Embryonic facial prominence (tissue), 1 donor: ENCODE measurements at regions not wholly inside any gene's neighbourhood (a gene's known extent, or its start where the extent isn't known, plus 50 kb on each side); places are given as distances from the start of the nearest gene placed in this dataset.
"Not testable (repeated sequence)": the region's sequence is repeated elsewhere in the genome, so short reads cannot be mapped to it uniquely, and the experiment has no call there.

Experiments
- DNase-seq: peaks from one replicate; pipeline ENCODE4 v3.0.0-alpha.2; 2016; ENCODE audit errors: extremely low spot score

DNA sequence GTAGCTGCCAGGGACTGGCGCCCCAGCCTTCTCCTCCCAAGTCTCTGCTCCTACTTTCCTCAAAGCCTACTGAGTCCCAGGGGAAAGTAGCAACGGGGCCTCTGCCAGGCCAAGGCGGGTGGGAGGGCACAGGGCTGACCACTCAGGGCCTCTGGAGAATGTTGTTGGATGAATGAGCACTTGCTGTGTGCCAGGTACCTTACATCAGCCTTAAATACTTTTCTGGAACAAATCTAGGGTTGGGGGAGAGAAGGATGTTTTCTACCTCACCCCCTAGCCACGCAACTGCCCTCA is 119.3 kb upstream of the ZBTB40 start:
- DNase-seq, result no peak

DNA sequence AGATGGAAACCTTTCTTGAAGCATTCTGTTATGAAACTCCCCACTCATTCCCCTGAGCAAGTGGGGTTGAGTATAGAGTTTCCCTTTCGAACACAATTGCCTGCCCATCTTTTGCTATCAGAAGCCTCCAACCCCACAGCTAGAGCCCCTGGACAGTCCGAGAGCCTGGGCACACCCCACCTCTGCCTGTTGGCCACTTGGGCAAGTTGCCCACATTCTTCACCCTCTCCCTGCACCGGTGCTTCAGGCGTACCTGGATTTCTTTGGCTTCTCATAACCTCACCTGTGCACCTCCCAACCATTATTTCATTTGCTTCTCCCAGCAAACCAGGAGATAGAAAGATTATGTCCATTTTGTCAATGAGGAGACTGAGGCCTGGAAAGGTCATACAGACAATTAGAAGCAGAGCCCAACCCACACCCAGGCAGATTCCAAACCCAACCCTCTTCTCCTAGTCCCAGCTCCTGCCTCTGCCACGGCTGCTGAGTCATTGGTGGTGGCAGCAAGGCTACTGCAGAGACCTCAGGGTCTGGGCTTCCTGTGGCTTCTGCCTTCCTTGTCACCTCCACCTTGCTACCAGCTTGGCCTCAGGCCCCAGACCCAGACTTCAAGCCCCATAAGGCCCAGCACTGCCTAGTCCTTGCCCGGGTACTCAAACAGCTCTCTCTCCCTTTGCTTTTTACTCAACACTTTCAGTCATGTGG is 118.7 kb upstream of the ZBTB40 start:
- DNase-seq, result no peak

DNA sequence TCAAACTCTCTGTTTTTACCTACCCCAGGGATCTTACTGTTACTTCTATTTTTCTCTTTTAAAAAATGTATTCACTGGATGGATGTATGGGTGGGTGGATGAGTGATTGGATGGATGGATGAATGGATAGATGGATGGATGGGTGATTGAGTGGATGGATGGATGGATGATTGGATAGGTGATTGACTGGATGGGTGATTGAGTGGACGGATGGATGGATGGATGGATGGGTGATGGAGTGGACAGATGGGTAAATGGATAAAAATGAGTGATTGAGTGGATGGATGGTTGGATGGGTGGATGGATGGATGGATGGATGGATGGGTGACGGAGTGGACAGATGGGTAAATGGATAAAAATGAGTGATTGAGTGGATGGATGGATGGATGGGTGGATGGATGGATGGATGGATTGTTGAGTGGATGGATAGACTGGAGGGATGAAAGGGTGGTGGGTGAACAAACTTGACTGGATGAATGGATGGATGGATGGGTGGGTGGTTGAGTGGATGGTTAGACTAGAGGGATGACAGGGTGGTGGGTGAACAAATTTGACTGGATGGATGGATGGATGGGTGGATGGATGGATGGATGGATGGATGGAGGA is 118.0 kb upstream of the ZBTB40 start:
- no peak for DNase-seq

GRCh38 chr1:22334860-22335550 is 116.6 kb upstream of the ZBTB40 start:
- DNase-seq, result no peak

DNA sequence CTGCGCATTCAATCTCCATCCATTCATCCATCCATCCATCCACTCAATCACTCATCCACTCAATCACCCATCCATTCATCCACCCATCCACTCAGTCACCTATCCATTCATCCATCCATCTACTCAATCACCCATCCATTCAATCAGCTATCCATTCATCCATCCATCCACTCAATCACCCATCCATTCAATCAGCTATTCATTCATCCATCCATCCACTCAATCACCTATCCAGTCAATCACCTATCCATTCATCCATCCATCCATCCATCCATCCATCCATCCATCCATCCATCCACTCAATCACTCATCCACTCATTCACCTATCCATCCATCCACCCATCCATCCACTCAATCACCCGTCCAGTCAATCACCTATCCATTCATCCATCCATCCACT is 115.4 kb upstream of the ZBTB40 start:
- not testable (repeated sequence) for DNase-seq

GRCh38 chr1:22336696-22337545 is 114.7 kb upstream of the ZBTB40 start:
- not testable (repeated sequence) for DNase-seq

DNA sequence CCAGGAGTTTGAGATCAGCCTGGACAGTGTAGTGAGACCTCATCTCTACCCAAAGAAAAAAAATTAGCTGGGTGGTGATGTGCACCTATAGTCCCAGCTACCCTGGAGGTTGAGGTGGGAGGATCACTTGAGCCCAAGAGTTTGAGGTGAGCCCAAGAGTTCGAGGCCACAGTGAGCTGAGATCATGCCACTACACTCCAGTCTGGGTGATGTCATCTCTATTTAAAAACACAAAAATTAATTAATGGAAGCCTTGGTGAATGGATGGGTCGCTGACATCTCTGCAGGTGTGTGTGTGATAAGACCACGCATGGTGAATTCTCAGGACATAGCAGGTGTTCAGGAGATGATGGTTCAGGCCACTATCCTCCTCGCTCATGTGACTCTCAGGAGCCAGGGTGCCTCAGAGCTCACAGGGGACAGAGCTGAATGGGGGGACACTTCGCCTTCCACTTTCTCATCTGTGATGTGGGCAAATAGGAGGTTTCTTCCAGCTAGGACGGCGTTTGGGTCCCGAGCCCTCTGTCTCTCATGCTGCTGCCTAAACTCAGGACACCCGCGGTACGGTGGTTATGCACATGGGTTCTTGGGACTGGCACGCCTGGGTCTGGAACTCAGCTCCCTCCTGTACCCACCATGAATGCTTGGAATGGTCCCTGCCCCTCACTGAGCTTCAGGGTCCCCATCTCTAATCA is 113.4 kb upstream of the ZBTB40 start:
- DNase-seq, result no peak

GRCh38 chr1:22339237-22339636 is 112.4 kb upstream of the ZBTB40 start:
- no peak for DNase-seq

- DNase-seq, result no peak
Observed at GRCh38 chr1:22340066-22340465, 111.6 kb upstream of the ZBTB40 start.

GRCh38 chr1:22340873-22341272 is 110.8 kb upstream of the ZBTB40 start:
- no peak for DNase-seq

DNA sequence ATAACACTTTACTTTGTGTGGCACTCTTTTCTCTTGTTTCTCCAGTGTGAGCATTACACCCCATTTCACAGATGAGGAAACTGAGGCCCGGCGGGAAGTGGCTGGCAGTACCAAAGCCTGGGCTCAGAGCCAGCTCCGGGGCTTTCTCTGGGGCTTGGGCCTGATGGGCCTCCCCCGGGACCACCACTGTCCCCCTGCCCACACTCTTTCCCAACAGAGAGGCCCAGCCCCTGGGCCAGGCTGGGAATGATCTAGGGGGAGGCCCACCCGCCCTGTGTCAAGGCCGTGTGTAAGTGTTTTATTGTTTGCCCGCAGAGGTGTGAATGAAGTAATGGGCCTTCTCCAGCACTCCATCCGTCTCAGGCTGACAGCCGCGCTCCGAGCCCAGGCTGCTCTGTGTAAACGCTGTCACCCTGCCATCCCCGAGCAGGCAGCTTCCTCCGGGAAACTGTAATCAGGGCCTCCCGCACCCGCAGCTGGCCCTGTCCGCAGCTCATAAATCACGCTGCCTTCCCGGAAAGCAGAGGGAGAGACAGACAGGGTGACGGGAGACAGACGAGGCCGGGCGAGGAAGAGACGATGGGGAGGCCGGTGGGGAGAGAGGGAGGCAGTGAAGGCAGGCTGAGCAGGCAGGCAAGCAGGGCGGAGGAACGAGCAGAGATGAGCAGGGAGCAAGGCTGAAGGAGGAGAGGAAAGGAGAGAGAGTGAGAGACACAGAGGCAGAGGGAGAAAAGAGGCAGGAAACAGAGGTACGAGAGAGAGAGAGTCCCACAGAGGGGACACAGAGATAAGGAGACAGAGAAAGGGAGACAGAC is 109.7 kb upstream of the ZBTB40 start:
- no peak for DNase-seq

DNA sequence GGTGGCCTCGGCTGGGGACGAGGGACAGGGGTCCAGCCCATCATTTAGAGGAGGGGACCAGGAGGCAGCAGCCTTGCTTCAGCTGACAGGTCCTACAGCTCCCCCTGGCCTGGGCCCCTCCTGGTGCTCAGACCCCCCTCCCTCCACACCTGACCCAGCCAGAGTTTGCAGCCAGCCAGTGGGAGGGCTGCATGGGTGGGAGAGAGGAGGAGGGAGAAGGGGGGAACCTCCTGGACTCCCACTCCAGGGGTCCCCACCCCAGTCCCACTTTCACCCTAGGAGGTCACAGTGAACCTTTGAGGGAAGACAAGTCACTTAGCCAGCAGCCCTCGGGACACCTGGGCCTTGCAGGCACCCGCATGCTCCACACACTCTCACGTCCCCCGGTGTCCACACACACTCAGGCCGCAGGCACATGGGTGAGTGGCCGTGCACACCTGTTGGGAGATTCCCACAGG is 108.9 kb upstream of the ZBTB40 start:
- DNase-seq, result no peak

DNA sequence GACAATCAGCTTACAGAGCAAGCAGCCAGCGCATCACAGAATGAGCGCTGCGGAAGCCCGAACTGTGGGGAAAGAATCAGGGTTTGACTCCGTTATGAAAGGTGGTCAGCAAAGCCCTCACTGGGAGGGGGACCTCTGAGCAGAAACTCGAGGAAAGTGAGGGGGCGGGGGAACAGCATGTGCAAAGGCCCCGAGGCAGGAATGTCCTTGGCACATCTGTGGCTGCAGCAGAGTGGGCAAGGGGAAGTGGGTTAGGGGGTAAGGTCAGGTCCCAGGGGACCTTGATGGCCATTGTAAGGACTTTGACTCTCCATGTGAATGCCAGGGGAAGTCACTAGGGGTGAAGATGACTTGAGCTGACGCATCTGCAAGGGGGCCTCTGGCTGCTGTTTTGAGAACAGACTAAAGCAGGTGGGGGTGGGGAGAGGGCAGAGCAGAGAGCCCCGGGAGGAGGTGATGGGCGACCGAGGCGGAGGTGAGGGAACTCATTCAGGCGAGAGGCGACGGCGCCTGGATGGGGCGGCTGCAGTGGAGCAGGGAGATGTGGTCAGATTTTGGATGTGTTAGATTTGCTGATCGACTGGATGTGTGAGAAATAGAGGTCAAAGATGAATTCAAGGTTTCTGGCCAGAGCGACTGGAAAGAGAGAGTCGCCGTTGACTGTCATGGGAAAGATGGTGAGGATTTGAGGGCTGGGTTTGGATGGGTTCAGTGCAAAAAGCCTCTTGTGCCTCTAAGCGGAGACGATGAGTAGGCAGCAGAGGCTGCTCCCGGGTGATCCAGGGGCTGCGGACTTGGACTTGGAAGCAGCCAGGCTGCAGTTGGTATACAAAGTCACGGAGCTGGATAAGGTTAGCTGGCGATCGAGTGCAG is 108.0 kb upstream of the ZBTB40 start:
- DNase-seq, result no peak

GRCh38 chr1:22344329-22344630 is 107.4 kb upstream of the ZBTB40 start:
- no peak for DNase-seq

GRCh38 chr1:22344851-22345560 is 106.6 kb upstream of the ZBTB40 start:
- DNase-seq, result no peak

GRCh38 chr1:22347854-22348760 is 103.5 kb upstream of the ZBTB40 start:
- DNase-seq, result no peak

DNA sequence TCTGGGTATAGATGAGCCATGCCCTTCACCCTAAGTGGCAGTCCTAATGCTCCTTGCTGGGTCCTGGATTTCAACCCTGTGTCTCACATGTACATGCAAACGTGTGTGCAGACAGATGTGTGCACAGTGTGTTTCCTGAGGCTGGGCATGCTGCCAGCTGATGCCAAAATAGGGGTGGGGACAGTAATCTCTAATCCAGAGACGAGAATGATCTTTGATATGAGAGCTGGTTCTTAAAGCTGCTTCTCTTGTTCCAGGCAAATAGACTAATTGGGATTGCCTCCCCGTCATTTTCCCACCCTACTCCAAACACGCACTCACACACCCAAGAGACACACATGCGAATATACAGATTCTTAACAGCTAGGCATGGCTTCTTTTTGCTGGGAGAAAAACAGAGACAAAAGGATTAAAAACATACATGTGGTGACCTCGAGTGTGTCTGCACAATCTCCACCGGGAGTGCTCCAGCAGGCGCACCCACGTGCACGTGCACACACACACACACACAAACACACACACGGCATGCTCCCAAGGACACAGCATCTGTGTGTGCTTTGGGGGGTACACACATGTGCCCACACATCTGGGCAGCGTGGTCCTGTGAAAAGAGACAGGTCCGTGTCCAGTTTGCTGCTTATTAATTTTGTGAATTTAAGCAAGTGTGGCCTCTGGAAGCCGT is 102.1 kb upstream of the ZBTB40 start:
- DNase-seq, result no peak
